ENCODE measurements at regions not wholly inside any gene's neighbourhood (a gene's known extent, or its start where the extent isn't known, plus 50 kb on each side); places are given as distances from the start of the nearest gene placed in this dataset.

DNA sequence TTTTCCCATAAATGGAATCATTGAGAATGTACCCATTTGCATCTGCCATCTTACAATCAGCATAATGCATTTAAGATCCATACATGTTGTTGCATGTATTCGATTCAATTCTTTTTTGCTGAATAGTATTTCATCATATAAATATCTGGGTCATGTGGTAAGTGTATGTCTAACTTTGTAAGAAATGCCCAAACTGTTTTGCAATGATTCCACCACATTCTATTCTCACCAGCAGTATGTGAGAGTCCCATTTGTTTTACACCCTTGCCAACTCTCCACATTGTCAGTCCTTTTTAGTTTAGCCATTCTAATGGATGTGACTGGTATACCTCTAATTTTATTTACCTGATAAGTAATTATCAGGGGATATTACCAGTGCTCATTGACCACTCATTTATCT lies 115.8 kb upstream of the PBX1 start:
- ChIA-PET POLR2A (no interaction called here), CTCF (ENCODE audit: unreplicated experiment) (no interaction called here)
- no peak overlapping the region for H3K4me3 ChIP-seq (ENCODE audit: low read depth, low read length, poor library complexity, severe bottlenecking)
- H3K79me2 ChIP-seq (ENCODE audit: insufficient read depth, low read depth, low read length), result no peaks in the 10 kb centered on the region
- no TSS peak for BruUV-seq (replicated peaks)
- H2AFZ ChIP-seq (ENCODE audit: low read length), result no peak overlapping the region
- no peak overlapping the region for H3K4me2 ChIP-seq (ENCODE audit: low read length)
- no peaks in the 10 kb centered on the region for H3K9me3 ChIP-seq (ENCODE audit: low read length)
- H4K20me1 ChIP-seq (ENCODE audit: insufficient read depth, low read length), result no peaks in the 10 kb centered on the region
- H3K4me1 ChIP-seq (ENCODE audit: insufficient read depth, low read length, poor library complexity, severe bottlenecking), result no peaks in the 10 kb centered on the region
- TF ChIP-seq, protein P1, sequence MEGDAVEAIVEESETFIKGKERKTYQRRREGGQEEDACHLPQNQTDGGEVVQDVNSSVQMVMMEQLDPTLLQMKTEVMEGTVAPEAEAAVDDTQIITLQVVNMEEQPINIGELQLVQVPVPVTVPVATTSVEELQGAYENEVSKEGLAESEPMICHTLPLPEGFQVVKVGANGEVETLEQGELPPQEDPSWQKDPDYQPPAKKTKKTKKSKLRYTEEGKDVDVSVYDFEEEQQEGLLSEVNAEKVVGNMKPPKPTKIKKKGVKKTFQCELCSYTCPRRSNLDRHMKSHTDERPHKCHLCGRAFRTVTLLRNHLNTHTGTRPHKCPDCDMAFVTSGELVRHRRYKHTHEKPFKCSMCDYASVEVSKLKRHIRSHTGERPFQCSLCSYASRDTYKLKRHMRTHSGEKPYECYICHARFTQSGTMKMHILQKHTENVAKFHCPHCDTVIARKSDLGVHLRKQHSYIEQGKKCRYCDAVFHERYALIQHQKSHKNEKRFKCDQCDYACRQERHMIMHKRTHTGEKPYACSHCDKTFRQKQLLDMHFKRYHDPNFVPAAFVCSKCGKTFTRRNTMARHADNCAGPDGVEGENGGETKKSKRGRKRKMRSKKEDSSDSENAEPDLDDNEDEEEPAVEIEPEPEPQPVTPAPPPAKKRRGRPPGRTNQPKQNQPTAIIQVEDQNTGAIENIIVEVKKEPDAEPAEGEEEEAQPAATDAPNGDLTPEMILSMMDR (conservative IDR thresholded peaks at IDR 0.05; ENCODE audit: low read length), result no peak
- no peak for TF ChIP-seq EZH2phosphoT487 (IDR thresholded peaks at IDR 0.05; ENCODE audit: borderline replicate concordance, low read depth, low read length)
- intact Hi-C loops (cut with micrococcal nuclease; ENCODE audit: unreplicated experiment), result no loop called here
- no peaks in the 10 kb centered on the region for H3K36me3 ChIP-seq (ENCODE audit: insufficient read depth, low read length)
- no peak for DNase-seq (ENCODE audit: low spot score)
- no peaks in the 10 kb centered on the region for H3K9me2 ChIP-seq (ENCODE audit: insufficient read depth, low read length)
- no peak overlapping the region for H3K27ac ChIP-seq (ENCODE audit: low read depth, low read length, poor library complexity, severe bottlenecking)

DNA sequence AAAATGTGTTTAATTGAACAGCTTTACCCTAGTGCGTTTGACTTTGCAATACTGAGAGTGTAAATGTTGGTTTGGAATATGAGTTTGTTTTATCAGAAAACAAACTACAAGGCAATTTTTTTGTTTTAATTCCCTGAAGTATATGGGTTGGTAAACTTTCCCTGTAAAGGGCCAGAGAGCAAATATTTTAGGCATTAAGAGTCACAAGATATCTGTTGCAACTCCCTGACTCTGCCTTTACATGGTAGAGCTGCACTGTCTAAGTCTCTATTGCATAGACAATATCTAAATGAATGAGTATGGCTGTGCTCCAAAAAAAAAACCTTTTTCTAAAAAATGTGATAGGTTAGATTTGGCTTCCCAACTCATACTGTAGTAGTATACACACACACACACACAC lies 115.1 kb upstream of the PBX1 start:
- Histone ChIP-seq H4K20me1 (ENCODE audit: insufficient read depth, low read length) (no peaks in the 10 kb centered on the region), H3K4me1 (ENCODE audit: insufficient read depth, low read length, poor library complexity, severe bottlenecking) (no peaks in the 10 kb centered on the region), H3K4me2 (ENCODE audit: low read length) (no peak overlapping the region), H3K9me2 (ENCODE audit: insufficient read depth, low read length) (no peaks in the 10 kb centered on the region), H3K79me2 (ENCODE audit: insufficient read depth, low read depth, low read length) (no peaks in the 10 kb centered on the region), H3K4me3 (ENCODE audit: low read depth, low read length, poor library complexity, severe bottlenecking) (no peak overlapping the region), H3K9me3 (ENCODE audit: low read length) (no peaks in the 10 kb centered on the region), H2AFZ (ENCODE audit: low read length) (no peak overlapping the region), H3K36me3 (ENCODE audit: insufficient read depth, low read length) (no peaks in the 10 kb centered on the region), H3K27ac (ENCODE audit: low read depth, low read length, poor library complexity, severe bottlenecking) (no peak overlapping the region)
- TF ChIP-seq EZH2phosphoT487 (IDR thresholded peaks at IDR 0.05; ENCODE audit: borderline replicate concordance, low read depth, low read length), result no peak
- TF ChIP-seq, protein P1 (conservative IDR thresholded peaks at IDR 0.05; ENCODE audit: low read length), result no peak
- intact Hi-C loops (cut with micrococcal nuclease; ENCODE audit: unreplicated experiment), result no loop called here
- no TSS peak for BruUV-seq (replicated peaks)
- no peak for DNase-seq (ENCODE audit: low spot score)
- CTCF ChIA-PET (ENCODE audit: unreplicated experiment), result no interaction called here
- POLR2A ChIA-PET, result no interaction called here

DNA sequence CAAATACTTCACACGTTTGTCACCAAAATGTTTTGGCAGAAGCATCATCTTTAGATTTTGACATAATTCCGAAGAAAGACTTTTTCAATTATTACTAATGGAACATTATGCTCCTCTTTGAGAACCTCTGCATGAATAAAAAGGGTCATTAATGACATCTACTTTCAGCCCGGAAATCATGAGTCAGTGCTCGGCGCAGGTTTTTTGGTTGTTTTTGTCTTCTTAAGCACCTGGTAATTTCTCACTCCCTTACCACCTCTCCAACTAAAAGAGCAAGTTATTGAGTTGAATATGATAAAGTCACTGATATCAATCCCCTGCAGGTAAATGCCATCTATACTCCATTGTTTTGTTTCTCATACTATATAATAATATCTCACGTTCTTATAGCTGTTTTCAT lies 113.0 kb upstream of the PBX1 start:
- Histone ChIP-seq H3K9me3 (ENCODE audit: low read length) (no peaks in the 10 kb centered on the region), H3K4me2 (ENCODE audit: low read length) (no peak overlapping the region), H3K36me3 (ENCODE audit: insufficient read depth, low read length) (no peaks in the 10 kb centered on the region), H3K27ac (ENCODE audit: low read depth, low read length, poor library complexity, severe bottlenecking) (no peak overlapping the region), H2AFZ (ENCODE audit: low read length) (no peak overlapping the region), H3K9me2 (ENCODE audit: insufficient read depth, low read length) (no peaks in the 10 kb centered on the region), H3K79me2 (ENCODE audit: insufficient read depth, low read depth, low read length) (no peaks in the 10 kb centered on the region), H3K4me1 (ENCODE audit: insufficient read depth, low read length, poor library complexity, severe bottlenecking) (no peaks in the 10 kb centered on the region), H3K4me3 (ENCODE audit: low read depth, low read length, poor library complexity, severe bottlenecking) (no peak overlapping the region), H4K20me1 (ENCODE audit: insufficient read depth, low read length) (no peaks in the 10 kb centered on the region)
- DNase-seq (ENCODE audit: low spot score), result no peak
- POLR2A ChIA-PET, result no interaction called here
- intact Hi-C loops (cut with micrococcal nuclease; ENCODE audit: unreplicated experiment), result no loop called here
- CTCF ChIA-PET (ENCODE audit: unreplicated experiment), result no interaction called here
- BruUV-seq (replicated peaks), result no TSS peak
- no peak for TF ChIP-seq EZH2phosphoT487 (IDR thresholded peaks at IDR 0.05; ENCODE audit: borderline replicate concordance, low read depth, low read length)
- TF ChIP-seq, protein P1 (conservative IDR thresholded peaks at IDR 0.05; ENCODE audit: low read length), result no peak
